Keratinocyte (primary cell): ENCODE measurements at regions not wholly inside any gene's neighbourhood (a gene's known extent, or its start where the extent isn't known, plus 50 kb on each side); places are given as distances from the start of the nearest gene placed in this dataset.

Experiments used
- EZH2 ChIP-seq: IDR thresholded peaks from one replicate; pipeline ENCODE4 v1.6.1; 2012; ENCODE audit warnings: inconsistent platforms, mild to moderate bottlenecking, low read length, moderate library complexity
- TF ChIP-seq, protein P1 (sequence below), 3 experiments: IDR thresholded peaks in 1 of 3; conservative IDR thresholded peaks in 1 of 3; optimal IDR thresholded peaks in 1 of 3; 2 replicates in 2 of 3; 3 replicates in 1 of 3; pipeline versions ENCODE3 to v1.5.1; 2011; ENCODE audit warnings: low read length in 3 of 3, mild to moderate bottlenecking in 3 of 3, moderate library complexity in 2 of 3, control low read depth in 1 of 3, inconsistent platforms in 1 of 3; ENCODE audit not compliant: insufficient read depth in 2 of 3; ENCODE audit errors: extremely low read depth in 1 of 3

DNA sequence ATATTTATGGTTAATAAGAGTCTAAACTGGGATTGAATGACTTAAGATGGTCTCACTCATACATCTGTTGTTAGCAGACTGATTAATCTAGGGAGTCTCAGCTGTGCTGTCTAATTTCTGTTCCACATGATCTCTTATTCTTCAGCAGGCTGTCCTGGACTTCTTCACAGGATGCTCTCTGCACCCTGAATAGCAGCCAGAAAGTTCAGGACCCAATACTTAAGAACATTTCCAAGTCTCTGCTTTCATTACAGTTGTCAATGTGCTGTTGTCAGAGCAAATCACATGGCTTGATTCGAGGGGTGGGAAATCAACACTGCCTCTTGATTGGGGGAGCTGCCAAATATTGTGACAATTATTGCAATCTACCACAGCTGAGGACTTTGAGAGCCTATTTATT, 627.1 kb upstream of the SLC8A1 start:
- TF ChIP-seq, protein P1, sequence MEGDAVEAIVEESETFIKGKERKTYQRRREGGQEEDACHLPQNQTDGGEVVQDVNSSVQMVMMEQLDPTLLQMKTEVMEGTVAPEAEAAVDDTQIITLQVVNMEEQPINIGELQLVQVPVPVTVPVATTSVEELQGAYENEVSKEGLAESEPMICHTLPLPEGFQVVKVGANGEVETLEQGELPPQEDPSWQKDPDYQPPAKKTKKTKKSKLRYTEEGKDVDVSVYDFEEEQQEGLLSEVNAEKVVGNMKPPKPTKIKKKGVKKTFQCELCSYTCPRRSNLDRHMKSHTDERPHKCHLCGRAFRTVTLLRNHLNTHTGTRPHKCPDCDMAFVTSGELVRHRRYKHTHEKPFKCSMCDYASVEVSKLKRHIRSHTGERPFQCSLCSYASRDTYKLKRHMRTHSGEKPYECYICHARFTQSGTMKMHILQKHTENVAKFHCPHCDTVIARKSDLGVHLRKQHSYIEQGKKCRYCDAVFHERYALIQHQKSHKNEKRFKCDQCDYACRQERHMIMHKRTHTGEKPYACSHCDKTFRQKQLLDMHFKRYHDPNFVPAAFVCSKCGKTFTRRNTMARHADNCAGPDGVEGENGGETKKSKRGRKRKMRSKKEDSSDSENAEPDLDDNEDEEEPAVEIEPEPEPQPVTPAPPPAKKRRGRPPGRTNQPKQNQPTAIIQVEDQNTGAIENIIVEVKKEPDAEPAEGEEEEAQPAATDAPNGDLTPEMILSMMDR (optimal IDR thresholded peaks at IDR 0.05 in 1 of 3, IDR thresholded peaks at IDR 0.05 in 1 of 3, conservative IDR thresholded peaks at IDR 0.05 in 1 of 3; ENCODE audit: extremely low read depth in 1 of 3, insufficient read depth in 2 of 3, low read length in 3 of 3): no peak
- TF ChIP-seq EZH2: no peak
